ENCODE measurements at regions not wholly inside any gene's neighbourhood (a gene's known extent, or its start where the extent isn't known, plus 50 kb on each side); places are given as distances from the start of the nearest gene placed in this dataset.

DNA sequence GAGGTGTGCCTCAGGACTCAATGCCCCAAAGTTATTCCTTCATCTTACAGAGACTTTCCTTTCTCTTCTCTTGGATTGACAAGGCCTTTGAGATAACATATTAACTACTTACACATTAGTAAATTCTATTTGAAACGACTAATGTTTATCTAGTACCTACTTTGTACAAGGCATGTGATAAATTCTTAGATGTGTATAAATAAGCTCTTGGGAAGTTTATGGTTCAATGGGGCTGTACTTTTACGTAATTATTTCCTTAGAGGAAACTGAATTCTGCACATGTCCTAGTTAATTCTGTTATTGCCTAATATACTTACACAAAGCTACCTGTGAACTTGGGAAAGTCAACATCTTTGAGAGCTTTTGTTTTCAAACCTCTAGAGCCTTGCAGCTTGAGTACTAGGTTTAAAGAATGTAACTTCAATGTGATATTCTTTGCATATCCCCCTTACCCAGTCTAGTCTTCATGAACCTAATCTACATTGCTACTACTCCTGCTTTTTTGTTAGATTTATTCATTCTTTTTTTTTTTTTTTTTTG is 58.5 kb upstream of the RAP2B start:
- H3K36me3 ChIP-seq (replicated peaks; ENCODE audit: insufficient read depth, low read length), result no peaks in the 10 kb centered on the region
- no peak overlapping the region for H3K27ac ChIP-seq (ENCODE audit: low read length)
- no peak overlapping the region for H3K4me3 ChIP-seq (ENCODE audit: low read length)
- no peak overlapping the region for H3K4me2 ChIP-seq (ENCODE audit: low read depth, low read length)
- H4K20me1 ChIP-seq (ENCODE audit: insufficient read depth, low read length), result no peaks in the 10 kb centered on the region
- H3K9me2 ChIP-seq (replicated peaks; ENCODE audit: insufficient read depth, low read length), result no peaks in the 10 kb centered on the region
- no peak overlapping the region for H3K9ac ChIP-seq (ENCODE audit: low read length)
- DNase-seq, result no peak
- no peak overlapping the region for H2AFZ ChIP-seq (ENCODE audit: low read length)
- TF ChIP-seq EZH2phosphoT487 (IDR thresholded peaks at IDR 0.05; ENCODE audit: low read length) (no peak), EZH2 (optimal IDR thresholded peaks at IDR 0.05; ENCODE audit: low read depth, low read length) (no peak)
- TF ChIP-seq, protein P1, sequence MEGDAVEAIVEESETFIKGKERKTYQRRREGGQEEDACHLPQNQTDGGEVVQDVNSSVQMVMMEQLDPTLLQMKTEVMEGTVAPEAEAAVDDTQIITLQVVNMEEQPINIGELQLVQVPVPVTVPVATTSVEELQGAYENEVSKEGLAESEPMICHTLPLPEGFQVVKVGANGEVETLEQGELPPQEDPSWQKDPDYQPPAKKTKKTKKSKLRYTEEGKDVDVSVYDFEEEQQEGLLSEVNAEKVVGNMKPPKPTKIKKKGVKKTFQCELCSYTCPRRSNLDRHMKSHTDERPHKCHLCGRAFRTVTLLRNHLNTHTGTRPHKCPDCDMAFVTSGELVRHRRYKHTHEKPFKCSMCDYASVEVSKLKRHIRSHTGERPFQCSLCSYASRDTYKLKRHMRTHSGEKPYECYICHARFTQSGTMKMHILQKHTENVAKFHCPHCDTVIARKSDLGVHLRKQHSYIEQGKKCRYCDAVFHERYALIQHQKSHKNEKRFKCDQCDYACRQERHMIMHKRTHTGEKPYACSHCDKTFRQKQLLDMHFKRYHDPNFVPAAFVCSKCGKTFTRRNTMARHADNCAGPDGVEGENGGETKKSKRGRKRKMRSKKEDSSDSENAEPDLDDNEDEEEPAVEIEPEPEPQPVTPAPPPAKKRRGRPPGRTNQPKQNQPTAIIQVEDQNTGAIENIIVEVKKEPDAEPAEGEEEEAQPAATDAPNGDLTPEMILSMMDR (IDR thresholded peaks at IDR 0.05; ENCODE audit: low read length), result no peak
- H3K79me2 ChIP-seq (ENCODE audit: low read length), result no peaks in the 10 kb centered on the region
- no peaks in the 10 kb centered on the region for H3K9me3 ChIP-seq (replicated peaks; ENCODE audit: insufficient read depth, low read length)
- no peaks in the 10 kb centered on the region for H3F3A ChIP-seq (ENCODE audit: insufficient read depth, low read length)
- H3K27me3 ChIP-seq (replicated peaks; ENCODE audit: insufficient read depth, low read length), result no peaks in the 10 kb centered on the region
- H3K4me1 ChIP-seq (ENCODE audit: low read length), result no peaks in the 10 kb centered on the region

DNA sequence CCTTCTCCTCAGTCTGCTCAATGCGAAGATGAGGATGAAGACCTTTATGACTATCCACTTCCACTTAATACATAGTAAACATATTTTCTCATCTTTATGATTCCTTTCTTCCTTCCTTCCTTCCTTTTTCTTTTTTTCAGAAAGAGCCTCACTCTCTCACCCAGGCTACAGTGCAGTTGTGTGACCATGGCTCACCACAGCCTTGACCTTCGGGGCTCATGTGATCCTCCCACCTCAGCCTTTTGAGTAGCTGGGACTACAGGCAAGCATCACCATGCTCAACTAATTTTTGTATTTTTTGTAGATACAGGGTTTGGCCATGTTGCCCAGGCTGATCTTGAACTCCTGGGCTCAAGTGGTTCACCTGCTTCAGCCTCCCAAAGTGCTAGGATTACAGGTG is 52.0 kb upstream of the RAP2B start:
- TF ChIP-seq, protein P1 (IDR thresholded peaks at IDR 0.05; ENCODE audit: low read length), result no peak
- TF ChIP-seq EZH2 (optimal IDR thresholded peaks at IDR 0.05; ENCODE audit: low read depth, low read length), result no peak
- TF ChIP-seq EZH2phosphoT487 (IDR thresholded peaks at IDR 0.05; ENCODE audit: low read length), result no peak
- Histone ChIP-seq H3K9me2 (replicated peaks; ENCODE audit: insufficient read depth, low read length) (no peaks in the 10 kb centered on the region), H3K27me3 (replicated peaks; ENCODE audit: insufficient read depth, low read length) (no peaks in the 10 kb centered on the region), H3K4me2 (ENCODE audit: low read depth, low read length) (no peak overlapping the region), H3K9ac (ENCODE audit: low read length) (no peak overlapping the region), H3K4me3 (ENCODE audit: low read length) (no peak overlapping the region), H3K79me2 (ENCODE audit: low read length) (no peaks in the 10 kb centered on the region), H3K27ac (ENCODE audit: low read length) (no peak overlapping the region), H4K20me1 (ENCODE audit: insufficient read depth, low read length) (no peaks in the 10 kb centered on the region), H3K4me1 (ENCODE audit: low read length) (no peaks in the 10 kb centered on the region), H3F3A (ENCODE audit: insufficient read depth, low read length) (no peaks in the 10 kb centered on the region), H2AFZ (ENCODE audit: low read length) (no peak overlapping the region), H3K36me3 (replicated peaks; ENCODE audit: insufficient read depth, low read length) (no peaks in the 10 kb centered on the region), H3K9me3 (replicated peaks; ENCODE audit: insufficient read depth, low read length) (no peaks in the 10 kb centered on the region)
- no peak for DNase-seq

DNA sequence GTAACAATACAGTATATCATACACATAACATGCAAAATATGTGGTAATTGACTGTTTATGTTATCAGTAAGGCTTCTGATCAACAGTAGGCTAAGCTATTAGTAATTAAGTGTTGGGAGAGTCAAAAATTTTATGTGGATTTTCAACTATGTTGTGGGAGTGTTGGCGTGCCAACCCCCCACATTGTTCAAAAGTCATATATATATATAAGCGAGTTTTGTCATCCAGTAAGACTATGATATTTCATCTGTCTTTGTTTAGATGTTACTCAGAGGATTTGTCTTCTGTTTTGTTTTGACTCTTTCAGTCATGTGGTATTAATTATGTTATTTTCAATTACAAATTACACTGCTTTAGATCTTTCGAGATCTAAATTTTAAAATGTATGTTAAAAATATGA is 51.0 kb upstream of the RAP2B start:
- Histone ChIP-seq H3K27ac (ENCODE audit: low read length) (no peak overlapping the region), H4K20me1 (ENCODE audit: insufficient read depth, low read length) (no peaks in the 10 kb centered on the region), H3K4me1 (ENCODE audit: low read length) (no peaks in the 10 kb centered on the region), H3K9ac (ENCODE audit: low read length) (no peak overlapping the region), H3K79me2 (ENCODE audit: low read length) (no peaks in the 10 kb centered on the region), H3K4me3 (ENCODE audit: low read length) (no peak overlapping the region), H3F3A (ENCODE audit: insufficient read depth, low read length) (no peaks in the 10 kb centered on the region), H2AFZ (ENCODE audit: low read length) (no peak overlapping the region), H3K36me3 (replicated peaks; ENCODE audit: insufficient read depth, low read length) (no peaks in the 10 kb centered on the region), H3K9me3 (replicated peaks; ENCODE audit: insufficient read depth, low read length) (no peaks in the 10 kb centered on the region), H3K9me2 (replicated peaks; ENCODE audit: insufficient read depth, low read length) (no peaks in the 10 kb centered on the region), H3K27me3 (replicated peaks; ENCODE audit: insufficient read depth, low read length) (no peaks in the 10 kb centered on the region), H3K4me2 (ENCODE audit: low read depth, low read length) (no peak overlapping the region)
- no peak for DNase-seq
- TF ChIP-seq, protein P1 (IDR thresholded peaks at IDR 0.05; ENCODE audit: low read length), result no peak
- TF ChIP-seq EZH2phosphoT487 (IDR thresholded peaks at IDR 0.05; ENCODE audit: low read length), result no peak

Data from MM.1S (cell line).